Keratinocyte (primary cell): ENCODE measurements at regions not wholly inside any gene's neighbourhood (a gene's known extent, or its start where the extent isn't known, plus 50 kb on each side); places are given as distances from the start of the nearest gene placed in this dataset.
A peak's percentile ranks its signal among the peaks of the same experiment; 100 is the strongest.

Source experiments
- DNase-seq: peaks from one replicate; pipeline ENCODE4 v3.0.0-alpha.2; 2011; ENCODE audit warnings: low read depth, missing footprints, low spot score
- FAIRE-seq: peaks from 2 replicates; lab custom pipeline; 2011; peaks lifted over from hg19 to GRCh38; lab: Jason Lieb, UNC
- H2AFZ ChIP-seq: 2 replicates; pipeline ENCODE4 v1.6.0; 2012; ENCODE audit warnings: low read length, control low read depth, inconsistent platforms; ENCODE audit not compliant: control insufficient read depth
- H3K27ac ChIP-seq: 2 replicates; pipeline ENCODE4 v1.5.1; 2011; ENCODE audit warnings: low read length; ENCODE audit not compliant: control insufficient read depth, insufficient read depth
- H3K27me3 ChIP-seq: 3 replicates; pipeline ENCODE4 v1.6.0; 2011; ENCODE audit warnings: low read length; ENCODE audit not compliant: control insufficient read depth, insufficient read depth; ENCODE audit errors: extremely low read depth
- H3K36me3 ChIP-seq, 2 experiments: 2 replicates in 1 of 2; 3 replicates in 1 of 2; pipeline ENCODE4 v1.5.1; 2011; ENCODE audit warnings: low read length in 2 of 2, mild to moderate bottlenecking in 1 of 2; ENCODE audit not compliant: control insufficient read depth in 2 of 2, insufficient read depth in 2 of 2; ENCODE audit errors: extremely low read depth in 1 of 2
- H3K4me1 ChIP-seq: 3 replicates; pipeline ENCODE4 v1.5.1; 2011; ENCODE audit warnings: low read length; ENCODE audit not compliant: control insufficient read depth, insufficient read depth; ENCODE audit errors: extremely low read depth
- H3K4me2 ChIP-seq: 3 replicates; pipeline ENCODE4 v1.6.0; 2011; ENCODE audit warnings: low read depth, low read length; ENCODE audit not compliant: control insufficient read depth, insufficient read depth; ENCODE audit errors: extremely low read depth
- H3K4me3 ChIP-seq, 3 experiments: fragments of 200-600 bp in 1 of 3; sonication (generic) in 1 of 3; 2 replicates in 2 of 3; 3 replicates in 1 of 3; pipeline ENCODE4 v1.5.1; 2011 to 2016; ENCODE audit warnings: low read length in 3 of 3, mild to moderate bottlenecking in 3 of 3, control low read depth in 2 of 3, inconsistent platforms in 1 of 3, low read depth in 1 of 3, mixed read lengths in 1 of 3, mixed run types in 1 of 3, moderate library complexity in 1 of 3; ENCODE audit not compliant: control insufficient read depth in 2 of 3, insufficient read depth in 2 of 3; ENCODE audit errors: extremely low read depth in 1 of 3
- H3K79me2 ChIP-seq: 2 replicates; pipeline ENCODE4 v1.6.0; 2012; ENCODE audit warnings: low read length; ENCODE audit not compliant: control insufficient read depth, insufficient read depth
- H3K9ac ChIP-seq: 3 replicates; pipeline ENCODE4 v1.6.0; 2011; ENCODE audit warnings: low read length; ENCODE audit not compliant: control insufficient read depth, insufficient read depth; ENCODE audit errors: extremely low read depth
- H3K9me1 ChIP-seq: 3 replicates; pipeline ENCODE4 v1.6.0; 2011; ENCODE audit warnings: low read length; ENCODE audit not compliant: control insufficient read depth, insufficient read depth; ENCODE audit errors: extremely low read depth
- H3K9me3 ChIP-seq: 2 replicates; pipeline ENCODE4 v1.5.1; 2012; ENCODE audit warnings: low read depth, low read length; ENCODE audit not compliant: control insufficient read depth
- H4K20me1 ChIP-seq: 3 replicates; pipeline ENCODE4 v1.6.0; 2011; ENCODE audit warnings: low read length; ENCODE audit not compliant: control insufficient read depth, insufficient read depth; ENCODE audit errors: extremely low read depth
- CTCF ChIP-seq, 3 experiments: IDR thresholded peaks in 1 of 3; conservative IDR thresholded peaks in 1 of 3; optimal IDR thresholded peaks in 1 of 3; 2 replicates in 2 of 3; 3 replicates in 1 of 3; pipeline versions ENCODE3 to v1.5.1; 2011; ENCODE audit warnings: low read length in 3 of 3, mild to moderate bottlenecking in 3 of 3, moderate library complexity in 2 of 3, control low read depth in 1 of 3, inconsistent platforms in 1 of 3; ENCODE audit not compliant: insufficient read depth in 2 of 3; ENCODE audit errors: extremely low read depth in 1 of 3
- EZH2 ChIP-seq: IDR thresholded peaks from one replicate; pipeline ENCODE4 v1.6.1; 2012; ENCODE audit warnings: inconsistent platforms, mild to moderate bottlenecking, low read length, moderate library complexity
- dilution Hi-C: fragments of 300-500 bp; cut with MboI; formaldehyde crosslinking; loops from one replicate; pipeline ENCODE4 v1.7.0; 2020; ENCODE audit warnings: low sequenced_read_pairs; ENCODE audit not compliant: extremely low pct_ligation_motif_present

DNA sequence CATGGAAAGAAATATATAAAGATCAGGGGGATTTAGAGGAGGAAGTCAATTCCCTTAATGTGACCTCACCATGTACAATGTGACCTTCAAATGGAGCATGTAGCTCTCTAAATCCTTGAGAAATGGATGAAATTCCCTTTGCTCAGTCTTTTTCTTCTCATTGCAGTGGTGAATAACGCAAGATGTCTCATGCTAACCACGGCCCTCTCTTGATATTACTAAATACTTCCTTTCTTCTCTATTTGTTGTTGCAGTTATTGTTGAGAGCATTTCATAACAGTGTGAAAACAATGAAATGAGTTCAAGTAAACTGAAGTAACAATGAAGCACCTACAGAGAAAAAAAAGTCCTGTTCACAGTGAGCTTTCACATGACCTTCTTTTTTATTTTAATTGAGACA lies 55.6 kb downstream of the ZNF281 start:
- Histone ChIP-seq H3K27me3 (no peaks in the 10 kb centered on the region), H3K4me1 (peaks cover 4% of the 10 kb centered on the region), H4K20me1 (no peaks in the 10 kb centered on the region), H3K9ac (no peak overlapping the region), H3K27ac (no peak overlapping the region), H3K79me2 (no peaks in the 10 kb centered on the region), H3K4me2 (no peak overlapping the region), H3K36me3 (no peaks in the 10 kb centered on the region), H3K9me1 (no peaks in the 10 kb centered on the region), H3K4me3 (no peak overlapping the region), H2AFZ (no peak overlapping the region), H3K9me3 (no peaks in the 10 kb centered on the region)
- dilution Hi-C loops = no loop called here
- FAIRE-seq = no peak
- no peak for DNase-seq
- TF ChIP-seq EZH2 (no peak), CTCF (optimal IDR thresholded peaks at IDR 0.05 in 1 of 3, IDR thresholded peaks at IDR 0.05 in 1 of 3, conservative IDR thresholded peaks at IDR 0.05 in 1 of 3; ENCODE audit: extremely low read depth in 1 of 3, insufficient read depth in 2 of 3, low read length in 3 of 3) (no peak)

- peaks cover 4% of the 10 kb centered on the region for H3K4me1 ChIP-seq
- DNase-seq (no peak), FAIRE-seq (no peak)
- no peak overlapping the region for H3K27ac ChIP-seq
- TF ChIP-seq EZH2 = no peak
- no peak for TF ChIP-seq CTCF (optimal IDR thresholded peaks at IDR 0.05 in 1 of 3, IDR thresholded peaks at IDR 0.05 in 1 of 3, conservative IDR thresholded peaks at IDR 0.05 in 1 of 3; ENCODE audit: extremely low read depth in 1 of 3, insufficient read depth in 2 of 3, low read length in 3 of 3)
- H3K79me2 ChIP-seq = no peaks in the 10 kb centered on the region
- H2AFZ ChIP-seq = peak overlapping the region; percentile 8
- H3K9me1 ChIP-seq = no peaks in the 10 kb centered on the region
- dilution Hi-C loops = no loop called here
- no peak overlapping the region for H3K4me3 ChIP-seq
- no peaks in the 10 kb centered on the region for H3K9me3 ChIP-seq
- no peak overlapping the region for H3K4me2 ChIP-seq
- H4K20me1 ChIP-seq = no peaks in the 10 kb centered on the region
- H3K9ac ChIP-seq = no peak overlapping the region
- H3K27me3 ChIP-seq = no peaks in the 10 kb centered on the region
- H3K36me3 ChIP-seq = no peaks in the 10 kb centered on the region
Measured at GRCh38 chr1:200353232-200353631, 56.6 kb downstream of the ZNF281 start.
